K562 (cell line): ENCODE measurements at regions not wholly inside any gene's neighbourhood (a gene's known extent, or its start where the extent isn't known, plus 50 kb on each side); places are given as distances from the start of the nearest gene placed in this dataset.

ENCODE experiments used
- ATAC-seq: fragments of 200-7000 bp; cut with Tn5 transposase; 3 replicates; pipeline ENCODE4 v1.9.1; 2020; ENCODE audit warnings: moderate library complexity
- BruUV-seq: library from RNA; stranded (reverse); fragments of 400-500 nt; replicated peaks from 2 replicates; lab custom pipeline; 2021; lab: Mats Ljungman, UMichigan
- CTCF ChIA-PET: fragments of 300-600 bp; formaldehyde crosslinking; extraction: SDS; loops from one replicate; lab custom pipeline; 2021; ENCODE audit warnings: low intra/inter-chr PET ratio; lab: Yijun Ruan, JAX
- POLR2A ChIA-PET: fragments of 300-600, 350-650 bp; sonication (Branson Sonifier 250); formaldehyde crosslinking; extraction: SDS; loops from one replicate; lab custom pipeline; 2021; ENCODE audit warnings: antibody characterized with exemption, inconsistent platforms; lab: Yijun Ruan, JAX
- DNase-seq, 4 experiments: peaks; one replicate each; pipeline versions ENCODE4 v3.0.0 to v3.0.0-alpha.2; 2011 to 2018; ENCODE audit warnings: low spot score in 3 of 4, mixed read lengths in 3 of 4; ENCODE audit errors: extremely low read depth in 1 of 4
- FAIRE-seq: peaks from 2 replicates; lab custom pipeline; 2011; peaks lifted over from hg19 to GRCh38; lab: Jason Lieb, UNC
- H2AFZ ChIP-seq: 2 replicates; pipeline ENCODE4 v1.6.0; 2011; ENCODE audit warnings: low read depth, low read length, control low read depth, inconsistent platforms
- H3K27ac ChIP-seq: fragments of 200-600 bp; 3 replicates; pipeline ENCODE4 v1.8.0; 2011; ENCODE audit warnings: low read depth, mild to moderate bottlenecking, control low read depth, inconsistent platforms, low read length, moderate library complexity, mixed read lengths; ENCODE audit errors: extremely low read depth
- H3K27me3 ChIP-seq, 2 experiments: fragments of 300-600 bp in 1 of 2; 2 replicates in 1 of 2; 3 replicates in 1 of 2; pipeline versions ENCODE4 v1.6.0 to v1.8.0; 2011; ENCODE audit warnings: inconsistent platforms in 2 of 2, low read length in 2 of 2, mild to moderate bottlenecking in 1 of 2, mixed read lengths in 1 of 2, moderate library complexity in 1 of 2; ENCODE audit not compliant: control insufficient read depth in 2 of 2, insufficient read depth in 2 of 2
- H3K36me3 ChIP-seq: fragments of 300-600 bp; 3 replicates; pipeline ENCODE4 v1.8.0; 2011; ENCODE audit warnings: mild to moderate bottlenecking, low read length, inconsistent platforms; ENCODE audit not compliant: control insufficient read depth, insufficient read depth
- H3K4me1 ChIP-seq, 2 experiments: fragments of 200-600 bp in 1 of 2; replicated peaks in 1 of 2; 2 replicates in 1 of 2; 3 replicates in 1 of 2; pipeline versions ENCODE4 v1.5.1 to v1.8.0; 2011; ENCODE audit warnings: inconsistent platforms in 2 of 2, low read length in 2 of 2, mild to moderate bottlenecking in 1 of 2, mixed read lengths in 1 of 2, moderate library complexity in 1 of 2; ENCODE audit not compliant: control insufficient read depth in 2 of 2, insufficient read depth in 2 of 2
- H3K4me2 ChIP-seq: 2 replicates; pipeline ENCODE4 v1.6.1; 2011; ENCODE audit warnings: low read length, control low read depth, inconsistent platforms, mixed read lengths; ENCODE audit not compliant: insufficient read depth
- H3K4me3 ChIP-seq: fragments of 200-600 bp; sonication (generic), shearing (Covaris generic); 2 replicates; pipeline ENCODE4 v1.5.1; 2016; ENCODE audit warnings: control low read depth, inconsistent platforms
- H3K79me2 ChIP-seq: fragments of 200-600 bp; 3 replicates; pipeline ENCODE4 v1.8.0; 2011; ENCODE audit warnings: low read length, inconsistent platforms; ENCODE audit not compliant: control insufficient read depth, insufficient read depth
- H3K9ac ChIP-seq, 2 experiments: 2 replicates each; pipeline versions ENCODE4 v1.6.0 to v1.6.1; 2011; ENCODE audit warnings: low read depth in 2 of 2, low read length in 2 of 2, control low read depth in 1 of 2, inconsistent platforms in 1 of 2, mild to moderate bottlenecking in 1 of 2, mixed read lengths in 1 of 2; ENCODE audit not compliant: insufficient read depth in 1 of 2
- H3K9me1 ChIP-seq: one replicate; pipeline ENCODE4 v1.6.0; 2011; ENCODE audit warnings: inconsistent platforms, mild to moderate bottlenecking, low read length, moderate library complexity; ENCODE audit not compliant: control insufficient read depth, insufficient read depth
- H3K9me3 ChIP-seq: replicated peaks from 2 replicates; pipeline ENCODE4 v1.5.1; 2011; ENCODE audit warnings: low read depth, low read length, inconsistent platforms; ENCODE audit not compliant: control insufficient read depth, insufficient read depth
- H4K20me1 ChIP-seq: replicated peaks from 2 replicates; pipeline ENCODE4 v1.6.1; 2011; ENCODE audit warnings: low read length, inconsistent platforms, mixed read lengths; ENCODE audit not compliant: control insufficient read depth, insufficient read depth
- CBX5 ChIP-seq: IDR thresholded peaks from 2 replicates; pipeline ENCODE4 v1.6.1; 2014; ENCODE audit warnings: low read depth, borderline replicate concordance
- CEBPB ChIP-seq: fragments of 450-650 bp; IDR thresholded peaks from 2 replicates; pipeline ENCODE4 v1.6.1; 2016; ENCODE audit warnings: missing genetic modification characterization, missing compliant biosample characterization
- PCBP2 ChIP-seq: fragments of 200-400 bp; formaldehyde crosslinking; IDR thresholded peaks from 2 replicates; pipeline ENCODE4 v1.6.1; 2018; ENCODE audit warnings: low read length, low read depth, mild to moderate bottlenecking, moderate library complexity; ENCODE audit not compliant: poor library complexity, severe bottlenecking
- PHF21A ChIP-seq: fragments of 450-650 bp; IDR thresholded peaks from 2 replicates; pipeline ENCODE4 v1.6.1; 2017; ENCODE audit warnings: low read depth, borderline replicate concordance
- POLR2B ChIP-seq: fragments of 450-650 bp; IDR thresholded peaks from 2 replicates; pipeline ENCODE4 v1.6.1; 2018; ENCODE audit warnings: low read depth; ENCODE audit not compliant: partially characterized antibody
- SMARCA4 ChIP-seq: fragments of 450-650 bp; IDR thresholded peaks from 2 replicates; pipeline ENCODE4 v1.6.1; 2016
- SRSF1 ChIP-seq: fragments of 200-400 bp; formaldehyde crosslinking; IDR thresholded peaks from 2 replicates; pipeline ENCODE4 v1.6.1; 2017; ENCODE audit warnings: mild to moderate bottlenecking, low read depth, low read length, moderate library complexity
- ZNF507 ChIP-seq: conservative IDR thresholded peaks from 2 replicates; pipeline ENCODE4 v1.6.1; 2017; ENCODE audit warnings: missing genetic modification characterization, missing compliant biosample characterization
- ZSCAN29 ChIP-seq: fragments of 450-650 bp; IDR thresholded peaks from 2 replicates; pipeline ENCODE4 v1.6.1; 2017
- WGBS: fragments of 100-300 bp; shearing (Covaris generic); methylation state at CpG from one replicate; pipeline ENCODE4 v1.1.6; 2016; ENCODE audit warnings: low coverage, mixed read lengths; ENCODE audit not compliant: insufficient coverage; ENCODE audit errors: missing lambda C conversion rate; 5-methylcytosine and 5-hydroxymethylcytosine counted together
- in situ Hi-C: fragments of 300-500 bp; cut with MboI; formaldehyde crosslinking; loops from 4 replicates; pipeline ENCODE4 v1.15.0; 2018; ENCODE audit warnings: inconsistent platforms, mixed read lengths
- intact Hi-C: fragments of 100-400 bp; cut with micrococcal nuclease; formaldehyde crosslinking; loops from 2 replicates; pipeline ENCODE4 v1.14.2; 2022
- TF ChIP-seq, protein P1 (sequence below): fragments of 450-650 bp; formaldehyde crosslinking; IDR thresholded peaks from 2 replicates; pipeline ENCODE4 v1.4.0; 2022; ENCODE audit warnings: missing genetic modification characterization
- TF ChIP-seq, protein P2 (sequence below): sonication (generic); formaldehyde crosslinking; IDR thresholded peaks from 2 replicates; pipeline ENCODE4 v1.8.0; 2022; ENCODE audit warnings: mild to moderate bottlenecking, low read depth, missing genetic modification reagents
- TF ChIP-seq, protein P3 (sequence below): sonication (generic); formaldehyde crosslinking; IDR thresholded peaks from 2 replicates; pipeline ENCODE4 v1.9.0; 2022; ENCODE audit warnings: mild to moderate bottlenecking, missing genetic modification reagents
- TF ChIP-seq, protein P4 (sequence below): fragments of 450-650 bp; formaldehyde crosslinking; conservative IDR thresholded peaks from 2 replicates; pipeline ENCODE4 v1.4.0; 2022; ENCODE audit warnings: mild to moderate bottlenecking, missing genetic modification characterization
- TF ChIP-seq, protein P5 (sequence below): fragments of 250-450 bp; sonication (Bioruptor Pico); IDR thresholded peaks from 2 replicates; pipeline ENCODE4 v1.8.0; 2022; ENCODE audit warnings: inconsistent platforms, mild to moderate bottlenecking, moderate library complexity, borderline replicate concordance
- TF ChIP-seq, protein P6 (sequence below): sonication (generic); IDR thresholded peaks from 2 replicates; pipeline ENCODE4 v1.6.1; 2016

DNA sequence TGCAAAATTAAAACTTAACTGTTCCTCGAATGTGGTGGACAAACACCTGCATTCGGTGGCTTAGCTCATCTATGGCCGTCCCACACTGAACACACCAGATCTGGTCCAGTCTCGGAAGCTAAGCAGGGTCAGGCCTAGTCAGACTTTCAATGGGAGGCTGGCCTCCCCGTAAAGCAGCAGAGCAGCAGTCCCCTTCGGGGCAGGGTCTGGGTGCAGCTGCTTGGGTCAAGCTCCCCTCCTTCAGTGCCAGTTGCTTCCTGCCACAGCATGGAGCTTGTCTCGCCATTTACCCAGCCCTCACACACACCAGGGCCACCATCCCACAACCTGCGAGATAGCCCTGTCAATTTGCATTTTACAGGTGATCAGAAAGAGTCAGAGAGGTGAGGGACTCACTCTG is 93.2 kb downstream of the TUBA3C start:
- Histone ChIP-seq H3K9me1 (no peaks in the 10 kb centered on the region), H3K9ac (no peak overlapping the region), H3K9me3 (no peaks in the 10 kb centered on the region), H3K36me3 (no peaks in the 10 kb centered on the region), H2AFZ (no peak overlapping the region), H3K4me3 (no peak overlapping the region), H3K27ac (no peak overlapping the region), H3K4me1 (no peaks in the 10 kb centered on the region), H3K27me3 (no peaks in the 10 kb centered on the region), H4K20me1 (no peaks in the 10 kb centered on the region), H3K79me2 (no peaks in the 10 kb centered on the region), H3K4me2 (no peak overlapping the region)
- ATAC-seq: no peak
- no peak for FAIRE-seq
- 8% methylated on average over 8 of the region's 8 CpGs for WGBS
- ChIA-PET CTCF (no interaction called here), POLR2A (no interaction called here)
- TF ChIP-seq CBX5 (no peak), PCBP2 (no peak), ZNF507 (tag) (no peak), PHF21A (no peak), POLR2B (no peak), CEBPB (tag) (no peak), ZSCAN29 (no peak), SMARCA4 (no peak), SRSF1 (no peak)
- TF ChIP-seq, protein P1, sequence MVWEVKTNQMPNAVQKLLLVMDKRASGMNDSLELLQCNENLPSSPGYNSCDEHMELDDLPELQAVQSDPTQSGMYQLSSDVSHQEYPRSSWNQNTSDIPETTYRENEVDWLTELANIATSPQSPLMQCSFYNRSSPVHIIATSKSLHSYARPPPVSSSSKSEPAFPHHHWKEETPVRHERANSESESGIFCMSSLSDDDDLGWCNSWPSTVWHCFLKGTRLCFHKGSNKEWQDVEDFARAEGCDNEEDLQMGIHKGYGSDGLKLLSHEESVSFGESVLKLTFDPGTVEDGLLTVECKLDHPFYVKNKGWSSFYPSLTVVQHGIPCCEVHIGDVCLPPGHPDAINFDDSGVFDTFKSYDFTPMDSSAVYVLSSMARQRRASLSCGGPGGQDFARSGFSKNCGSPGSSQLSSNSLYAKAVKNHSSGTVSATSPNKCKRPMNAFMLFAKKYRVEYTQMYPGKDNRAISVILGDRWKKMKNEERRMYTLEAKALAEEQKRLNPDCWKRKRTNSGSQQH (CRISPR knock-in tag): no peak
- TF ChIP-seq, protein P2, sequence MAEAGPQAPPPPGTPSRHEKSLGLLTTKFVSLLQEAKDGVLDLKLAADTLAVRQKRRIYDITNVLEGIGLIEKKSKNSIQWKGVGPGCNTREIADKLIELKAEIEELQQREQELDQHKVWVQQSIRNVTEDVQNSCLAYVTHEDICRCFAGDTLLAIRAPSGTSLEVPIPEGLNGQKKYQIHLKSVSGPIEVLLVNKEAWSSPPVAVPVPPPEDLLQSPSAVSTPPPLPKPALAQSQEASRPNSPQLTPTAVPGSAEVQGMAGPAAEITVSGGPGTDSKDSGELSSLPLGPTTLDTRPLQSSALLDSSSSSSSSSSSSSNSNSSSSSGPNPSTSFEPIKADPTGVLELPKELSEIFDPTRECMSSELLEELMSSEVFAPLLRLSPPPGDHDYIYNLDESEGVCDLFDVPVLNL (CRISPR knock-in tag): no peak
- TF ChIP-seq, protein P3, sequence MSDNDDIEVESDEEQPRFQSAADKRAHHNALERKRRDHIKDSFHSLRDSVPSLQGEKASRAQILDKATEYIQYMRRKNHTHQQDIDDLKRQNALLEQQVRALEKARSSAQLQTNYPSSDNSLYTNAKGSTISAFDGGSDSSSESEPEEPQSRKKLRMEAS (CRISPR knock-in tag): no peak
- TF ChIP-seq, protein P4, sequence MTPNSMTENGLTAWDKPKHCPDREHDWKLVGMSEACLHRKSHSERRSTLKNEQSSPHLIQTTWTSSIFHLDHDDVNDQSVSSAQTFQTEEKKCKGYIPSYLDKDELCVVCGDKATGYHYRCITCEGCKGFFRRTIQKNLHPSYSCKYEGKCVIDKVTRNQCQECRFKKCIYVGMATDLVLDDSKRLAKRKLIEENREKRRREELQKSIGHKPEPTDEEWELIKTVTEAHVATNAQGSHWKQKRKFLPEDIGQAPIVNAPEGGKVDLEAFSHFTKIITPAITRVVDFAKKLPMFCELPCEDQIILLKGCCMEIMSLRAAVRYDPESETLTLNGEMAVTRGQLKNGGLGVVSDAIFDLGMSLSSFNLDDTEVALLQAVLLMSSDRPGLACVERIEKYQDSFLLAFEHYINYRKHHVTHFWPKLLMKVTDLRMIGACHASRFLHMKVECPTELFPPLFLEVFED (CRISPR knock-in tag): no peak
- TF ChIP-seq, protein P5, sequence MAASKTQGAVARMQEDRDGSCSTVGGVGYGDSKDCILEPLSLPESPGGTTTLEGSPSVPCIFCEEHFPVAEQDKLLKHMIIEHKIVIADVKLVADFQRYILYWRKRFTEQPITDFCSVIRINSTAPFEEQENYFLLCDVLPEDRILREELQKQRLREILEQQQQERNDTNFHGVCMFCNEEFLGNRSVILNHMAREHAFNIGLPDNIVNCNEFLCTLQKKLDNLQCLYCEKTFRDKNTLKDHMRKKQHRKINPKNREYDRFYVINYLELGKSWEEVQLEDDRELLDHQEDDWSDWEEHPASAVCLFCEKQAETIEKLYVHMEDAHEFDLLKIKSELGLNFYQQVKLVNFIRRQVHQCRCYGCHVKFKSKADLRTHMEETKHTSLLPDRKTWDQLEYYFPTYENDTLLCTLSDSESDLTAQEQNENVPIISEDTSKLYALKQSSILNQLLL: no peak
- TF ChIP-seq, protein P6, sequence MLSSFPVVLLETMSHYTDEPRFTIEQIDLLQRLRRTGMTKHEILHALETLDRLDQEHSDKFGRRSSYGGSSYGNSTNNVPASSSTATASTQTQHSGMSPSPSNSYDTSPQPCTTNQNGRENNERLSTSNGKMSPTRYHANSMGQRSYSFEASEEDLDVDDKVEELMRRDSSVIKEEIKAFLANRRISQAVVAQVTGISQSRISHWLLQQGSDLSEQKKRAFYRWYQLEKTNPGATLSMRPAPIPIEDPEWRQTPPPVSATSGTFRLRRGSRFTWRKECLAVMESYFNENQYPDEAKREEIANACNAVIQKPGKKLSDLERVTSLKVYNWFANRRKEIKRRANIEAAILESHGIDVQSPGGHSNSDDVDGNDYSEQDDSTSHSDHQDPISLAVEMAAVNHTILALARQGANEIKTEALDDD: no peak
- BruUV-seq: no TSS peak
- intact Hi-C loops (no loop called here), in situ Hi-C loops (no loop called here)
- DNase-seq: no peak
